Stromal cell of bone marrow (primary cell): ENCODE measurements at regions not wholly inside any gene's neighbourhood (a gene's known extent, or its start where the extent isn't known, plus 50 kb on each side); places are given as distances from the start of the nearest gene placed in this dataset.

Experiments
- DNase-seq: peaks from one replicate; pipeline ENCODE4 v3.0.0-alpha.2; 2012; ENCODE audit warnings: low read depth

DNA sequence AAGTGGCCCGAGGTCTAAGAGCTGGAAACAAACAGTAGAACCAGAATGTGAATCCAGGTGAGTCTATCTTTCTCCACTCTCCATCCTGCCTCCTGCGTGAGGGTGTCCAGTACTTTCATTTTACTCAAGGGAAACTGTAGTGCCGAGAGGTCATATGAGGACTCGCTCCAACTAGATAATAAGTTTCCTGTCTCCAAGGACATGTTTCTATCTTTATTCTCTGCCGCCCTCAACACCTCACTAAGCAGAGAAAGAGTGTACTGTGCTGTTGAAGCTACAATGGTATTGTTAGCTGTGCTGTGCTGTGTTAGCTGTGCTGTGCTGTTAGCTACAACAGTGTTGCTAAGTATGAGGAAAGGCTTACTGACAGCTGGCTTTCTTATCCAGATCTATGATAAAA is 137.9 kb upstream of the COL8A1 start:
- DNase-seq: no peak

DNA sequence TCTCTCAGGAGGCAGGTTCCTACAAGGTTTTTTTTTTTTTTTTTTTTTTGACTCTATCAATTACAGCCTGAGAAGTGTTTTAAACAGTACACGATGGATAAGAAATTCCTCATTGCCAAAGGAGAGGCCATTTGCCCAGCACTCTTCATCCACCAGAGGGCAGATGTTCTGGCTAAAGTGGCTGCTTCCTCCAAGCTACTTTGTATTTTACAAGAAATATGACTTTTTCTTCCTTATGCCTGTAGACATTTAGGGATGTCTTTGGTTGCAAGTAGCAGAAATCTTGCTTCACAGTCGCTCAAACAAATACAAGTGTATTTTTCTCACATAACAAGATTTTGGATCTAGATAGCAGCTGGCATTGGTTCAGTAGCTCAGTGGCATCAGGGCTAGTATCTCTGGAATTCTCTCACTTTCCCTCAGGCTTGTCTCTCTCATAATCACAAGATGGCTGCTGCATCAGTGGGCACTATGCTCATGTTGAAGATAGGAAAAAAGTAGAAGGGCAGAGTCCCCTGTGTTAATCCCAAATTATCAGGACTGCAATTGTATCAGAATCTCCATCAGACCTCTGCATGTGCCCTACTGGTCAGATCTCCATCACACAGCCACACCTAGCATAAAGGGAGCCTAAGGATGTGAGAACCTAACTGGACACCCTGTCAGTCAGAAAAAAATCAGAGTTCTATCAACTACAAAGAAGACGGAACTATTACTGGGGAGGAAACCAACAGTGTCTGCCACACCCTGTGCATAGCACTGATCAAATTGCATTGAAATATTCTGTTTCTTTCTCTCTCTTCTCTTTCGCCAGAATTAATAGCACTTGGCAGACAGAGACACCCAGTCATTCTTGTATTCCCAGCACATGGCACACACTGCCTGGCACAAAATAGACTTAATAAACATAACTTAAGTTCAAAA is 138.9 kb upstream of the COL8A1 start:
- peak; percentile 51 for DNase-seq

DNA sequence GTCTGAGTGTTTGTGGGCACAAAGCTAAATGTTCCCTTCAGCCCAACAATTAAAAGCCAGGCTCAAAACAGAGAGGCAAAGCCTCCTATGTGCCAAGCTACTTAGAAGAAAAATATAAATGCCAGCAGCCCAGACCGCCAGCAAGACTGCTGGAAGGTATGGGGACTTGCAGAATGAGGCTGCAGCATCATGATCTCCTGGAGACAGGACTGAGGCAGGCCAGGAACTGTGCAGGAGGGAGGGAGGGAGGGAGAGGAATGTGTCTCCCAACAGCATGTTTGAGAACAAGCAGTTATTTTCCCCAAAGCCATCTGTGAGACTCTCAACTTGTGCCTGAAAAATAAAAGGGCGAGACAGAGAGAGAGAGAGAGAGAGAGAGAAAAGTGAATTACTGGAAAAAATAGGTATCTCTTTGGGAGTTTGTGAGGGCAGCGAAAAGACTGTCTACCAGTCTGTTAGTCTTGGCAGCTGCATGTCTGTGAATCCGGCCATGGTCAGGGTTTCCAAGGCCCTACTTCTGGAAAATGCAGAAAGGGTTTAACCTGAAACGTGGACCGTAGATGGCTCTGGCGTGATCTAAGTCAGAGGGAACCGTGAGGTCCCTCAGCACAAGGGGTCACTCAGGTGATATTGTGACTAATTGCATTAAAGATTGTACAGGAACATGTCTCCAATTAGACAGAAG is 139.7 kb upstream of the COL8A1 start:
- DNase-seq: no peak

DNA sequence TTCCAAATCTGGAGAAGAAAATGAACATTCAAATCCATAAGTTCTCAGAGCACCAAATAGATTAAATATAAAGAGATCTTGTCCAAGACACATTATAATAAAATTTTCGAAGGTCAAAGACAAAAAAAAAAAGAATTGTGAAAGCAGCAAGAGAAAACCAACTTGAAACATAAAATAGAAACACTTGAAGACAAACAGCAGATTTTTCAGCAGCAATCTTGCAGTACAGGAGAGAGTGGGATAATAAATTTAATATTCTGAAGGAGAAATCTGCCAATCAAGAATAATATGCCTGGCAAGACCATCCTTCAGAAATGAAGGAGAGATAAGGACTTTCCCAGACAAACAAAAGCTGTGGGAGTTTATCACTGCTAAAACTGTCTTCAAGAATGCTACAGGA is 150.5 kb upstream of the COL8A1 start:
- no peak for DNase-seq

DNA sequence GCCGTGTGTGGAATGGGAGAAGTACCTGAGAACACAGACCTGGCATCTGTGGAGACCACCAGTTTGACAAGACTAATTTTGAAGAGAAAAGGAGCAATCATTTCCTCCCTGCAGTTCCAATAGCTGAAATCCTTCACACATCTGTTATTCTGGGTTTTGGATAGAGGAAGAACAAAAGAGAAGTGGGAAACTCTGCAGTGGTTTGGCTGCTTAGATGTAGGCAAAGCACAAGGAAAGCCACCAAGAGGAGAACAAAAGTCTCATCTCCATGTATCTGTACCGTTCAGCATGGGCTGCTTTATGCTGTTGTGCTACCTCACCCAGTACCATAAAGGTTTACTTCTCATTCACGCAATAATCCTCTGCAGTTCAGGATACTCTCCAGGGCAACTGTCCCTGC is 153.1 kb upstream of the COL8A1 start:
- DNase-seq: no peak

DNA sequence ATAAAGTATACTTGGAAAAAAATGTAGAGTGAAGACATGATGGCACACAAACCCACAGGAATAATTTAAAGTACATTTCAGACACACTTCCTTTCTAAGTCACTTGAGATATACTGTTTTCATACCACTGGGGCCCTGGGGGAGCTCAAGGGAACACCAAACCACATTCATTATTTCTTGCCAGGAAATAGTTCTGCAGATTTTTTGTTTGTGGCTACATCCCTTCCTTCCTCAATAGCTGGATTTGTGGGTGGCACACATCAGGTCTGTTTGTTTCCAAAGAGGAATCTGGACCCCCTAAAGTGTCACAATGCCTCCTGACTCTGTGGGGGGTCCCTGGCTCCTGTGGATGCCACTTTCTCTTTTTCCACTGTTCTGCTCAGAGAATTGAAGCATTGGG is 153.5 kb upstream of the COL8A1 start:
- no peak for DNase-seq

DNA sequence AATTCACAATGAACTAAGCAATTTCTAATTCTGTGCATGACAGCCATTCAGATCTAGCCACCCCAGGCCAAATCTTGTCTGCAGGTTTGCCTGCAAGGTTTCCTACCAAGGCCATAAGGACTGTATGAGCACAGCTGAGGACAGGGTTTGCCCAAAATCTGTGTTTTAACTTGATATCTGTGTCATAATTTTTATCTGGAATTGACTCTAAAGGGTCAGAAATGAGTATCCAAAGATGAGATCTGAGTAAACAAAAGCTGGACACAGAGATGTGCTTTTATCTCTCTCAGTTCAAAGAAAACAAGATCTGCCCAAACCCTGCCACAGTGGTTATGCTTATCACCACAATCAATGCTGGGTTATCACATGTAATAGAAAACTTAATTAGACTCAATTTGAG is 154.6 kb upstream of the COL8A1 start:
- DNase-seq: no peak

DNA sequence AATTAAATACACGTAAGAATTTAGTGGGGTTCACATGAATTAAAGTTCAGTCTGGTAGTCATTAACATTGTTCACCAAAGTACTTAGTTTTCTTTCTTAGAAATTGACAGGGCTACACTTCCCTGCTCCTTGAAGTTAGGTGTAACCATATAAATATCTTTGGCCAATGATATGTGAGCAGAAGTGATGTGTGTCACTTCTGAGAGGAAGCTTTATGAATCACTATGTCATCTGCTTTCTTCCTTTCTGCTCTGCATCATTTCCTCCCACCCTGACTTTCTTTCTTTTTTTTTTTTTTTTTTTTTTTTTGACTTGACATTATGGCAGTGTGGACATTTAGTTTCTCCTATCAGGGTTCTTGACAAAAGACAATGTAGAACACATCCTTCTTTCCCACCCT is 156.2 kb upstream of the COL8A1 start:
- no peak for DNase-seq

DNA sequence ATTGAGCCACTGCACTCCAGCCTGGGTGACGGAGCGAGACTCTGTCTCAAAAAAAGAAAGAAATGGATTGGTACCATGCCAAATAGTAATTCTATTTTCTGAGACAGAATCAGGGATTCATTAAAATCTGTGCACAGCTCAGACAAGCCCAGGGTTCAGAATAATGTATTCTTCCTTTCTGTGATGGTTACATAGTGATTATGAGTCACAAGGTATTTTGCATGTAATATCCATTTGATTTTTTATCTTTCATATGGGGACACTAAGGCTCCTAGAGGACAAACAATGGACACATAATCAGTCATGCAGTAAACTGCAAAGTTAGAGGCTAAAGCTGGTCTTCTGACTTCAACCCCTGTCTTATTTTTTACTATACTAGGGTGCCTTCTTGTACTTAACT is 156.8 kb upstream of the COL8A1 start:
- DNase-seq: no peak

DNA sequence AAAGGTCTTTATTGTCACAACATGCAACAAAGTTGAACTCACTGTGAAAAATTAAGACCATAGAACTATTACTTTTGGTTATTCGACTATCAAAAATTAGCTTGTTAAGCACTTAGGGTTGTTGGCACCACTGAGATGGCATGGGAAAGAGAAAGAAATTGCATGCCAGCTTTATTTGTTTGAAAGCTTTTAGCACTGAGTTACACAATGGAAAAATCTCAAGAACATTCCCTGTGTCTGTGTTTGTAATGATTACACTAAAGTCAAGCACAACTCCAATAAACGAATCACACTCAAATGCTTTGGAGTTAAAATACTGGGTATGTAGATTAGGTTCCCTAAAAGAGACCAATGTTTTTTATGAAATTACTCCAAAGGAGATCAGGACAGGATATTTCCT is 158.6 kb upstream of the COL8A1 start:
- DNase-seq: no peak

DNA sequence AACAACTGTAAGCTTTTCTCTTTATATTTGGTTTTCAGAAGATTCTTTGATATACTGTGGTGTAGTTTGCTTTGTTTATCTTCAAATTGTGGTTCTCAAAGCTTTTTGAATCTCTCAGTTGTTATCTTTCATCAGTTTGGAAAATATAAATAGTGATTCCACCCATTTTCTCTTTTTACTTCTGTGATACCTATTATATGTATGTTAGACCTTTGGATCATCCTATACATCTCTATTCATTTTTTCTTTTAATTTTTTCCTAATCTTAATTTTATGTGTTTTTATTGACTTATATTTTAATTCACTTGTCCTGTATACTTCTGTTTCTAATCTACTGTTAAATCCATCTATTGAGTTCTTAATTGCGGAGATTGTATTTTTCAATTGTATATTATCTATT is 160.7 kb upstream of the COL8A1 start:
- no peak for DNase-seq

DNA sequence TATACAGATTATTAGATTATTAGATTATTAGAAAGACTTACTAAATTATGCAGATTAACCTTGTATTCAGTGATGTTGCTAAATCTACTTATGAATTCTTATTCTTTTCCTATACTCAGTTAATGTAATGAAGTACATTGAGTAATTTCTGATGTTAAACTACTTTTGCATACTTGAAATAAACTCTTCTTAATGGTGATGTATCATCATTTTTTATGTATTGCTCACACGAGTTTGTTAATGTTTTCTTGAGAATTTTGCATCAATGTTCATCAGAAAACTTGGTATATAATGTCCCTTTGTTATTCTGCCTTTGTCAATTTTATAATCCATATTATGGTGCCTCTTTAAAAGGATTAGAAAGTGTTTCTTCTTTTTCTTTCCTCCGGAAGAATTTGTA is 163.2 kb upstream of the COL8A1 start:
- DNase-seq: no peak

DNA sequence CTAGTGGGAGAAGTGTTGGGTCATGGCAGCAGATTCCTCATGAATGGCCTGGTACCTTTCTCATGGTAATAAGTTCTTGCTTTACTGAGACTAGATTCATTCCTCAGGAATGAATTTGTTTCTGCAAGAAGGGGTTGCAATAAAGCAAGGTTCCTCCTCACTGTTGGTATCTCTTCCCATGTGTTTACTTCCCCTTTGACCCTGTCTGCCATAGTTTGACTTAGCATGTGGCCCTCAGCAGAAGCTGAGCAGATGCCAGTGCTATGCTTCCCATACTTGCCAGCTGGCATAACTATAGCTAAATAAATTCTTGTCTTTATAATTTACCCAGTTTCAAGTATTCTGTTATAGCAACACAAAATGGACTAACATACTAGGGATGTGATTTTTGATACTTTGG is 163.6 kb upstream of the COL8A1 start:
- DNase-seq: no peak

DNA sequence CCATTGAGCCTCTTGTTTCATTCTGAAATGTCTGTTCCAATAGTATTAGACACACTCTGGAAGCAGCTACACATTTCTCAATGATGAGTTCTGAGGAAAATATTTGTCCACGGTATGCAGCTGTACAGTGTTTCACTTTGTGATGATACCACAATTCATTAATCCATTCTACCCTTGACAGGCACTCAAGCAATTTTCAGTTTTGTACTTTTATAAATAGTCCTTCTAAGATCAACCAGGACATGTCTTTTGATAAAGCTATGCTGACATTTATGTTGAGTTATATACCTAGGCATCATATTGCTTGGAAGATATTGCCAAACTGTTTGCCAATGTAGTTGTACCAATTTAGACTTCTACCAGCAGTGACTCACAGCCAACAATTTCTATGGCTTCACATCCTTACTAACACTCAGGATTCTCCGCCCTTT is 165.1 kb upstream of the COL8A1 start:
- peak; percentile 58 for DNase-seq

DNA sequence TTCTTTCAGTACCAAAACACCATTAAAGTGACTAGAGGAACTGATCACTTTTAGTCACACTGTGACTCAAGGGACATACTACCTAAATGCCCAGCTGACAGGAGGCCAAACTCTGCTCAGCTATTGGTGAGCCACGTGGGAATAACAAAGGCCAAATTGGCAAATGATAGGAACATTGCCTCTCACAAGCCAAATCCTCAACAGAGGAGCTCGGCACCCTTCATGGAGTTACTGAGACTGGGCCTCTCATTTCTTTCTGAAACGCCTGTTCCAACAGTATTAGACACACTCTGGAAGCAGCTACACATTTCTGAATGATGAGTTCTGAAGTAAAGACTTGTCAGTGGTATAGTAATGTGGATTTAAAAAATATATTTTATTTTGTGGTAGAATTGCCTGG is 166.0 kb upstream of the COL8A1 start:
- peak; percentile 40 for DNase-seq

DNA sequence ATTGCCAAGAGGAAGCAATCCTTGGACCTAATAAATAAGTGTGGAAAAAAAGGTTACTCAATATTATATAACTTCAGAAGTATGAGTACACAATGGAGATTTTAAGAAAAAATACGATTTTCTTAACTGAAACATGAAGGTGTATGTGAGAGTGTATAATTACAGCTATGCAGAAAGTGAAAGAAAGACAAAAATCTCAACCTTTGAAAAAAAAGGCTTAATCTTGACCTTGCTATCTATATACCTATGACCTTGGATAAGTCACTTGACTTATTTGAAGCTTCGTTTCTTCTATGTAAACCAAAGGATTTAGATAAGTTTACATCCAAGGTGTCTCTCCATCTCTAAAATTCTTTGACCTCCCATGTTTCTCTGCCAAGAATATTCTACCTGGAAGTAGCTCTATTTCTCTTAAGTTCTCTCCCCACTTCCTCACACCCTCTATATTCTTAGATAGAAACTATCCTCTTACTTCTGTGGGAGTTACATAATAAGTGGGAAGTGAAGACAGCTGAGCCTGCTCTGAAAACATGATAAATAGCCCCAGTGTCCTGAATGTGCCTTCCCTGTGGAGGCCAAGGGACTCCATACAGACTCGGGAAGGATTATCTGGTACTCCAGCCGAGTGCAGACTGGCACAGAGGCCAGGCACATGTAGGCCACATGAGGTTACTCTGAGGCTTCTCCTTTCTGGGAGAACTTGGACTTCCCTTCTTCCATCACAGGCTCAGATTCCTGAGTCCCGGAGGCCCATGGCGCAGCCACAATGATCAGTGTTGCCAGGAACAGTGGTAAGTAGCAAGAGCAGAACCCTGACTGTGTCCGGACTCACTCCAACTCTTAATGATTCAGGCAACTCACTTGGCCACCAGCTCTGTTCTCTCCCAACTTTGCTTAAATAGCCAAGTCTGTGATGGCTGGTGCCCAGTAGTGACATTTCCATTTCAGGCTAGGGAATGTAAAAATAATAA is 166.8 kb upstream of the COL8A1 start:
- peak; percentile 51 for DNase-seq

DNA sequence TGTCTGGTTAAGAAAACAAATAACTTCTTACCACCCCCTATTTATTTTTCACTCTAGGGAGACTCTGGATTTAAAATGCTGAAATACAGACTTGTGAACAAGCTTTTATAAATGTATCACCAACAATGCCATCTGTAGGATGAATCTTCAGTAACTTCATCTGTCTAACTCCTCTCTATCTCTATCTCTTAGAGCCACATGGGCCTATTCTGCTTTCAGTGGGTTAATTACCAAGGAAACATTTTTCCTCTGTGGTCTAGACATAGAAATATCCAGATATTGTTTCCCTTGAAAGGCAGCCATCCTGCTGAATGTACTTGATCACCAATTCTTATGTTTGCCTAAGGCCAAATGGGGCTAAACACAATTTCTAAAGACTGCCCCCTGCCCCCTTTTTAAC is 167.6 kb upstream of the COL8A1 start:
- no peak for DNase-seq

DNA sequence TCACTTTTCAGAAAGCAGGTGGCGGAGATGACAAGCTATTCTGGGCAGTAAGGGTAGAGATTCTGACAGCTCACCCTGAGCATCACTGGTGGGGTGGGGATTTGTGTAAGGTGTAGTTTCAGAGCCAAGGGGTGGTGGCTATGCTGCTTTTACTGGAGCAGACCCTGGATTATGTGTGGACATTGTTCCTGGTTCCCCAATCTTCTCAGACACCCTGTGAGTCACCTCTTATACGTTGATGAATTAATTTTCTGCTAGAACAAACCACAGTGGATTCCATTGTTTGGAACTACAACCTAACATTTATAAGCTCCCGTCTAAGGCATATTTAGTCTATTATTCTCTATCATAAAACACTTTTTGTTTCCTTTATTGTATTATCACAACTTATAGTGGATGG is 169.5 kb upstream of the COL8A1 start:
- no peak for DNase-seq

DNA sequence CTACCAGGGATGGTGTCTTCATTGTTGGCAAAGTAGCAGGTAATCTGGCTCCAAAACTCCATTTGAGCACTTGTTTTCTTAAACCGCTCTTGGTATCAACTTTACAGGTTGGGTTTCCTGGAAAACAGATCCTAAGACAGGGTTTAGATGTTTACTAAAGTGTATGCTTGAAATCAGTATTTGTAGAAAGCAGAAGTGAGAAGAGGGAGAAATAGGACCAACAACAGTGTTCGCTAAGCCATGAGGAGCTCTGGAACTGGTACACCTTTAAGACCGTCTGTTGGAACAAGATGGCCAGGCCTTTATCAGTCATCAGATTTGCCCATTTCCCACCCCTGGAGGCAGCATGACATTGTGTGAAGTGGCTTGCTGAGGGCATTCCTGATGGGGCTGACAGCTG is 171.0 kb upstream of the COL8A1 start:
- no peak for DNase-seq

DNA sequence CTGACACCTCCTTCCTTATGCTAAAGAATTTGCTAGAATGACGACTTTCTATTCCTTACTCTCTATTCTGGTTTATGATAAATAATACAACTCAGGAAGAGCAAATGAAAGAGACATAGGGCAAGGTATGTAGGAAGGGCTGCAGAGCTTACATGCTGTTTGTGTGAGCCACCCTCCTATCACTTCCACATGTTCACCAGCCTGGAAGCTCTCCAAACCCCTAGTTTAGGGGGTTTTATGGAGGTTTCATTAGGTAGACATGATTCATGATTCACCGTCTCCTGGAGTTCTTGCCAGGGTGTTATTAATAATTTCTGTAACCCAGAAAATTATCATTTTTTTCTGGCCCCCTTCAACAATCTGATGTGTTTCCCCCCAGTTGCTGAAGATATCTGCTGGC is 172.1 kb upstream of the COL8A1 start:
- no peak for DNase-seq

DNA sequence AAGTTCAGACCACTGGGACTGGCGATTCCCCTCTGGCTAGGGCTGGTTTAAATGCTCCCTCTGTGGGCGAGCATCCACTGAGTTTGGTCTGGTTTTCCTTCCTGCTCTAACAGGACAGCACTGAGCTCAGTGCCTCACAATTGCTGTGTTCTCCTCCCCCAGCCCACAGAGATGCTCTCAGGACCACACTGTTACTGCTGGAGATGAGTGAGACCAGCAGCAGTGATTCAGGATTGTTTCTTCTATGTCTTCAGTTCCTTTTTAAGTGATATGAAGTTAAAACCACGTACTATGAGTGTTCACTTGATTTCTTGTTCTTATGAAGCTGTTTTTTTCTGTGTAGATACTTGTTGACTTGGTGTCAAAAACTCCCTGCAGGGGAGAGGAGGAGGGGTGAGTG is 180.4 kb upstream of the COL8A1 start:
- no peak for DNase-seq

DNA sequence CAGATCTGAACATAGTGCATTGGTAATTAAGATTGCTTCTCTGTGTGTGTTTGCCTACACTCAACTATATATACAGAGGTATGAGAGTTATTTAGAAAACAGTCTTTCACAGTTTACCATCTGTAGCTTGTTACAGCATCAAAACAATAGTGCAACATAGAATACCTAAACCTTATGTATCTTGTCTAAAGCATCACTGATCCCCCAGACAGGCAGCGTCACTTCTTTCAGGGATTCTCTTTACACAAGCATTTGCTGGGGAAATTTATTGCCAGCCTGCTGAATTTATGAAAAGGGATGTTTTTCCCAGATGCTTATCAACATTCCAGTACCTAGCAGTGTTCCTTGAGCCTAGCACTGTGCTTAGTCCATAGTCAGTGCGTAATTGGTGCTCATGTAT is 195.8 kb upstream of the COL8A1 start:
- no peak for DNase-seq
